ENCODE measurements at regions not wholly inside any gene's neighbourhood (a gene's known extent, or its start where the extent isn't known, plus 50 kb on each side); places are given as distances from the start of the nearest gene placed in this dataset.

GRCh38 chr2:4020153-4020552 lies 316.8 kb downstream of the DCDC2C start:
- TF ChIP-seq CTCF (IDR thresholded peaks at IDR 0.05) (no peak), ZFX (IDR thresholded peaks at IDR 0.05; ENCODE audit: borderline replicate concordance) (no peak)
